Choroid plexus epithelial cell (primary cell): ENCODE measurements at regions not wholly inside any gene's neighbourhood (a gene's known extent, or its start where the extent isn't known, plus 50 kb on each side); places are given as distances from the start of the nearest gene placed in this dataset.

ENCODE experiments used
- DNase-seq: peaks from one replicate; pipeline ENCODE4 v3.0.0-alpha.2; 2010; ENCODE audit warnings: low read depth
- H3K4me3 ChIP-seq: 2 replicates; pipeline ENCODE4 v1.5.1; 2011; ENCODE audit warnings: low read depth, mild to moderate bottlenecking, control low read depth, low read length, moderate library complexity
- CTCF ChIP-seq: conservative IDR thresholded peaks from 2 replicates; pipeline ENCODE4 v1.5.1; 2011; ENCODE audit warnings: low read depth, mild to moderate bottlenecking, control low read depth, inconsistent platforms, low read length, moderate library complexity

- DNase-seq = peak; percentile 89
- no peak overlapping the region for H3K4me3 ChIP-seq
- TF ChIP-seq CTCF = no peak
Observed at GRCh38 chr6:133764008-133764753, 124.7 kb upstream of the TCF21 start.

- H3K4me3 ChIP-seq = no peak overlapping the region
- no peak for DNase-seq
- TF ChIP-seq CTCF = no peak
Observed at GRCh38 chr6:133764754-133765208, 124.1 kb upstream of the TCF21 start.

- no peak for TF ChIP-seq CTCF
Observed at GRCh38 chr6:133767357-133767970, 121.4 kb upstream of the TCF21 start.

DNA sequence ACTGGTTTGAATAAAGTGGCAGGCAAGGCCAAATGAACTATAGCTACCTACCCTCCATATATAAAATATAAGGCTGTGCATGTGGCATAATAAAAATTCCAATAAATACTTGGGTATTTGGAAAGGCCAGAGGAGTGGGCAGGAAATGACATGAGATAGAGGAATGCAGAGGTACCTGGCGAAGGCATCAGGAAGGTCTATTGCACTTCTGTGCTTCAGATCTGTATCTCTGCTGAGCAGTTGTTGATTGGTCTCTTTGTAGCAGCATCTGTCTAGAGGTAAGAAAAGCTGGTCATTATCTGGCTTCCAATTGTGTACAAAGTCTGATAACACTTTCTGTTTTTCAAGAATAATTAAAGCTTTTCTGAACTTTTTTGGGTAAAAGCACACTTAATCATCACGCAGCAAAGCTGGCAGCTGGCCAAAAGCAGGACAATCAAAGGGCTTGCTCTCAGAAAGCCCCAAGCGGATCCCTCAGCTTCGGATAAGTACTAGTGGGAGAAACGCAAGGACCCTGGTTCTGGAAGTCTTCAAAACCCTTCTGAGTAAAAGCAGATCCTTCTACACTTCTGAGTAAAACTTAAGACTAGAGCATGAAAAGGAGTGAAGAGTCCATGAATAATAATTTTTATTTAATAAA lies 120.1 kb upstream of the TCF21 start:
- peak; percentile 41 for DNase-seq
- no peak for TF ChIP-seq CTCF
- no peak overlapping the region for H3K4me3 ChIP-seq

More at GRCh38 chr6:133767357-133767970, 121.4 kb upstream of the TCF21 start:
- no peak for DNase-seq
- no peak overlapping the region for H3K4me3 ChIP-seq

DNA sequence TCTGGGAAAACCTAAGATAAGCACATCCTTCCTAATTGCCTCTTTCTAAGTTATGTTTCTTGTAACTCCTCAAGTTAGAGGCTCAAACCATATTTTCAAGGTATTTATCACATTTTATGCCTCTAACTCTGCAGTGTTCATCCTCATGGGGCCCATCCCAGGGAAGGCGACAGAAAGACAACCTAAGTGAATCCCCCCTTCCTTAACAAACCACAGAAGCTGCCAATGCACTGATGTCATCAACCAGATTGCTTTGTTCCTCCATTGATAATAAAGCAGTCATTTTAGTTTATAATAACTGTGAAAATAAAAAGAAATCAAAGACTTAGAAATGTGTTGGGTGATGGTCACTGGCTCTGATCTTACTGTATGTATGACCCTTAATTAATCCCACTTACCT lies 119.5 kb upstream of the TCF21 start:
- H3K4me3 ChIP-seq = no peak overlapping the region
- DNase-seq = peak; percentile 46
- TF ChIP-seq CTCF = no peak

GRCh38 chr6:133772567-133772966 lies 116.3 kb upstream of the TCF21 start:
- no peak for TF ChIP-seq CTCF
- H3K4me3 ChIP-seq = no peak overlapping the region

More at GRCh38 chr6:133772567-133772966, 116.3 kb upstream of the TCF21 start:
- no peak for DNase-seq
